Activated CD4-positive, alpha-beta T cell treated with anti-CD3 and anti-CD28 coated beads, Interleukin-10, Interleukin-2, amounts not matched to agents 100 ng/mL and 50 ng/mL, durations not matched to agents 16 hours and 8 hours (primary cell): ENCODE measurements at regions not wholly inside any gene's neighbourhood (a gene's known extent, or its start where the extent isn't known, plus 50 kb on each side); places are given as distances from the start of the nearest gene placed in this dataset.
"Not testable (repeated sequence)": the region's sequence is repeated elsewhere in the genome, so short reads cannot be mapped to it uniquely, and the experiment has no call there.

ENCODE experiments used
- DNase-seq: peaks from one replicate; pipeline ENCODE4 v3.0.0-alpha.2; 2020

- DNase-seq, result no peak
Observed at GRCh38 chr2:14494759-14495158, 137.8 kb upstream of the LRATD1 start.

- DNase-seq, result no peak
Observed at GRCh38 chr2:14501061-14501460, 131.5 kb upstream of the LRATD1 start.

GRCh38 chr2:14506955-14507354 lies 125.6 kb upstream of the LRATD1 start:
- not testable (repeated sequence) for DNase-seq

GRCh38 chr2:14511541-14511940 lies 121.0 kb upstream of the LRATD1 start:
- no peak for DNase-seq

GRCh38 chr2:14513903-14514302 lies 118.6 kb upstream of the LRATD1 start:
- no peak for DNase-seq

GRCh38 chr2:14516844-14517243 lies 115.7 kb upstream of the LRATD1 start:
- no peak for DNase-seq

GRCh38 chr2:14517731-14518130 lies 114.8 kb upstream of the LRATD1 start:
- no peak for DNase-seq

GRCh38 chr2:14520385-14520945 lies 112.1 kb upstream of the LRATD1 start:
- no peak for DNase-seq

GRCh38 chr2:14524041-14524802 lies 108.3 kb upstream of the LRATD1 start:
- DNase-seq, result no peak

- no peak for DNase-seq
Observed at GRCh38 chr2:14524803-14525080, 107.8 kb upstream of the LRATD1 start.

GRCh38 chr2:14530506-14530905 lies 102.0 kb upstream of the LRATD1 start:
- no peak for DNase-seq

GRCh38 chr2:14533131-14533757 lies 99.3 kb upstream of the LRATD1 start:
- DNase-seq, result no peak

GRCh38 chr2:14535156-14535555 lies 97.4 kb upstream of the LRATD1 start:
- no peak for DNase-seq

- no peak for DNase-seq
Observed at GRCh38 chr2:14536976-14537375, 95.5 kb upstream of the LRATD1 start.

GRCh38 chr2:14540015-14540414 lies 92.5 kb upstream of the LRATD1 start:
- DNase-seq, result no peak

GRCh38 chr2:14543284-14543683 lies 89.2 kb upstream of the LRATD1 start:
- no peak for DNase-seq

- DNase-seq, result no peak
Observed at GRCh38 chr2:14544247-14544646, 88.3 kb upstream of the LRATD1 start.

GRCh38 chr2:14547830-14548229 lies 84.7 kb upstream of the LRATD1 start:
- DNase-seq, result no peak

- no peak for DNase-seq
Observed at GRCh38 chr2:14550658-14551057, 81.9 kb upstream of the LRATD1 start.

- no peak for DNase-seq
Observed at GRCh38 chr2:14551069-14551468, 81.4 kb upstream of the LRATD1 start.

- no peak for DNase-seq
Observed at GRCh38 chr2:14552286-14552685, 80.2 kb upstream of the LRATD1 start.

- no peak for DNase-seq
Observed at GRCh38 chr2:14552818-14553217, 79.7 kb upstream of the LRATD1 start.

GRCh38 chr2:14554849-14555545 lies 77.5 kb upstream of the LRATD1 start:
- no peak for DNase-seq

GRCh38 chr2:14557111-14557510 lies 75.4 kb upstream of the LRATD1 start:
- DNase-seq, result no peak
